ENCODE measurements at regions not wholly inside any gene's neighbourhood (a gene's known extent, or its start where the extent isn't known, plus 50 kb on each side); places are given as distances from the start of the nearest gene placed in this dataset.

- no peak for TF ChIP-seq CTCF (IDR thresholded peaks at IDR 0.05)
- TF ChIP-seq POLR2A (IDR thresholded peaks at IDR 0.05) = no peak
- TF ChIP-seq EP300 (IDR thresholded peaks at IDR 0.05) = no peak
These were observed 1490.7 kb downstream of the TBC1D22A start for GRCh38 chr22:48253136-48253535.

Measured in tibial nerve (tissue), 4 donors.